ENCODE measurements at regions not wholly inside any gene's neighbourhood (a gene's known extent, or its start where the extent isn't known, plus 50 kb on each side); places are given as distances from the start of the nearest gene placed in this dataset.
"Not testable (repeated sequence)": the region's sequence is repeated elsewhere in the genome, so short reads cannot be mapped to it uniquely, and the experiment has no call there.

DNA sequence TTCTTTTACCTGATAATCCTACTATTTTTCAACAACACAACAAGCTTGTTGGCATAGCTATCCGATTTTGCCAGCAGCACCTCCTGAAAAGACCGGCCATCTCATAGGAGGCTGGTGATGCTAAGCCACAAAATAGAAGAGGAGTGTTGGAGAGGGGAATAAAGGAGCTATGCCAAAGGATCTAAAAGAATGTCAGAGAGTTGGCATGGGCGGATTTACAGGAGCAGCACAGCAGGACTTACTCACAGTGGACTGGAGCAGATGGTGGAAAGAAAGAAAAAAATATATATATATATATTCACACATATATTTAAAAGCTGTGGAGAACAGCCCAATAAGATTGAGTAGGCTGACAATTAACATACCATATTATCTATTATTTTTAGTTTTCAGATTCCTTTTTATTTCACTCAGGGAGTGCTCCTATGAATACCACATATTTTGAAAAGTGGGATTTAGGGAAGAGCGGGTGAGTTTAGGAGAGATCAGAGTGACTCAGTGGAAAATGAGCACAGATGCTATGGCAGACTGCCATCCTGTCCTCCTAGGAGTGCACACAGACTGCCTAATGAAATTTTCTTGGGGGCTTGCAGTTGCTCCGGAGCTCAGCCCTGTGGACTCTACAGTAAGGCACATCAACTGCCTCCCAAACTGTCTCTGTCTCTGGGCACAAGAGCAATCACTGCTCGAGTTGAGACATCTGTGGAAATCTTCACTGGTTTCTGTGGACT is 394.4 kb upstream of the CHRM3 start:
- no peak for DNase-seq

DNA sequence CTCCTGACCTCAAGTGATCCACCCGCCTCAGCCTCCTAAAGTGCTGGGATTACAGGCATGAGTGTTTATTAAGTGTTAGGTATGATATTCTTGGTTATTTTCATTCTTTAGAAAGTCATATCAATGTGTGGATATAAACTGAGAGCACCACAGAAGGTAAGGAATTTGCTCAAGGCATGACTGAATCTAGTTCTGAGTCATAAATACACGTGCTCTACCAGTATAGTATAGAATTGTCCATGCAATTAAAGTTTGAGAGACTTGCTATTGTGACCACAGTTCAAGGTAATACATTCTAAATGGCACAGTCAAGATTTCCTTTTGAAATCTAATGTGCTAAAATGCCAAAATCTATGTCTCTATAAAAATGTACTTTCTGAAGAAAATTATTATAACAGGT is 401.1 kb upstream of the CHRM3 start:
- no peak for DNase-seq

DNA sequence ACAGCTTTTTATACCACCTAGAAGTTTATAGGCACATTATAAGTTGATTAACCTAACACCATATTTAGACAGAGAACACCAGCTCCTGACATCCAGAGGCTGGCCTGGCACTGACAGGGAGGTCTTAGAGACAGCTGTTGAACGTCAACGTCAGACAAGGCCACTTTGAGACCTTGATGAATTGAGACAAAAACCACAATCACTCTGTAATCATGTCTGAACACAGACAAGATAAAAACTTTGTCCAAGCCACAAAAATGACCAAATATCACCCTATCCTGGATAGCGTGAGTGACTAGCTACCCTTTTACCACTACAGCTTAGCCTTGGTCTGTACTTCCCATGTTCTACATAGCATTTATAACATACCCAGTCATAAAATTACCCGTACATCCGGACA is 403.6 kb upstream of the CHRM3 start:
- no peak for DNase-seq

DNA sequence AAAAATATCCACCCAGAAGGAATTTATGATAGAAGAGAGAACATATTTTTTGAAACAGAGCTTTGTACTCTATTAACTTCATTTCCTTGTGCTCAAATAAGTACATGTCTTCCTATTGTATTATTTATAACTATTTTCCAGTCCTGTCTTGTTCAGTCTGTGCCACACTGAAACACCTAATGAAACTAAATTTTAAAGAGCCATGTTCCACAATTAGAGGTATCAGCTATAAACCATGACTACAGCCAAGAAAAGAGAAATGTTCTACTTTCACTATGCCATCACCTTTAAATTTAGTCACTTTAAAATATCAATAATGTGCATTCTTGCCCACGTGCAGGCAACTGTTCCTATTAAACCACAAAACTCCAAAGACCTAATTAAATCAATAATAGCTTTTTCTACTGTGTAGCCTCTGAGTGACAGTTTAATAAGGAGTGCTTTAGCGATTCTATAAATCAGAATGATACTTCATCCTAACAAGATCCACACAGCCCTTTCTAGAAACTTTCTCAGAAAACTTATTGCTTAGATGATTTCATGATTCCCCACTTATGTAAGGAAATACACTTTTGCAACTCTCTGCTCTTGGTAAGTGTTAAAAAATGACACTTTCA is 404.9 kb upstream of the CHRM3 start:
- DNase-seq: no peak

DNA sequence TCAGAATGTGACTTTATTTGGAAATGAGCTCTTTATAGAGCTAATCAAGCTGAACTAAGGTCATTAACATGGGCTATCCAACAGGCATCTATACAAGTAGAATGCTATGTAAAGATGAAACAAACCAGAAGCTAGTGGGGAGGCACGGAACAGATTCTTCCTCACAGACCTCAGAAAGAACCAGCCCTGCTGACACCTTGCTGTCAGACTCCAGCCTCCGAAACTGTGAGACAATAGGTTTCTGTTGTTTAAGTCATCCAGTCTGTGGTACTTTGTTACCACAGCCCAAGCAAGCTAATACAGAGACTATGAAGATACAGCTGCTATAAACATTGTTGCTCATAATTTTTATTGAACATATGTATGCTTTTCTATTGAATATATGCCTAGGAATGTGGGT is 406.3 kb upstream of the CHRM3 start:
- DNase-seq: no peak

DNA sequence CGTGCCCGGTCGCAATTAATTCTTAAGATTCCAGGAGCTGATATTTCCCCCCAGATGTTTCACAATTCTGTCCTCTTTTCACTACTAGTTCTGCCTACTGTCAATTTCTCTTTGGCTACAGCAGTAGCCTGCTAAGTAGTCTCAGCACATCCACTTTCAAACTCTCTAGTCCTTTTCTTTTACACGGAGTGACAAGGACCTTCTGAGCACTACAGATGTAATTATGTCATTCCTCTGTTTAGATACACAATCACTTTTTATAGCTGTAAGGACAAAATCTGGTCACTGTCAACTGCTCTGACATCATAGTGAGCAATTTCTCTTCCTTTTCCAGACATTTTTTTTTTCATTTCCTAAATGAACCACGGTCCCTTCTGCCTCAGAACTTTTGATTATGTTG is 421.7 kb upstream of the CHRM3 start:
- DNase-seq: no peak

DNA sequence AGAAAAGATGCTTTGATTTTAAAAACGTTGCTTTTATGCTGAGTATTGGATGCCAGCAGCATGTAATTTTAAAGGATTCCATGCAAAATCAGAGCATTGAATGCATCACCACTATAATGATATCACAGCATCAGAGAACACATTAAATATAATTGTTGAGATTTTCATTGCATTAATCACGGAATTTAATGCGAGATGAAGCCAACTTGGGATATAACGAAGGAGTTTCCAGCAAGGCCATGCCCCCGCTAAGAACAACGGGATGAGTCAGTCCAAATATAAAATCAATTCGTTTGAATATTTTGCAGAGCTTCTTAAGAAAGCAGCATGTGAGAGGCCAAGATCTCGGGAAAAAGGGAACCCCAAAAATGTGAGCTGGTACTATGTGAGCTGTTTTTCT is 423.4 kb upstream of the CHRM3 start:
- no peak for DNase-seq

DNA sequence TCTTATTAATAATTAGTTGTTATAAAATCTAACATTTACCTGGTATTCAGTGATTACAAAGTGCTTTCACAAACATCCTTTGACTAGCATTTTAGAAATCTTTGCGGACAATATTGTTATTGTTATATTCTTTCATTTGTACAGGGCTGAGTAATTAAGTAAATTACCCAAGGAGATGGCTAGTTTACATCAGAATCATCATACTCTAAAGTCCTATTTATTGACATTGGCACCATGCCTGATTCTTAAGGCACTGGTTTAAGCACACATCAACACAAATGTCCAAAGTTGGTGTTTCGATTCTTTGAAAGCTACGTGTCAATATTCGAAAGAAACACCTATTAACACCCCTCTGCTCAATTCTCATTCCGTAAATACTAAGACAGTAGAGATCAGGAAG is 424.6 kb upstream of the CHRM3 start:
- DNase-seq: no peak

DNA sequence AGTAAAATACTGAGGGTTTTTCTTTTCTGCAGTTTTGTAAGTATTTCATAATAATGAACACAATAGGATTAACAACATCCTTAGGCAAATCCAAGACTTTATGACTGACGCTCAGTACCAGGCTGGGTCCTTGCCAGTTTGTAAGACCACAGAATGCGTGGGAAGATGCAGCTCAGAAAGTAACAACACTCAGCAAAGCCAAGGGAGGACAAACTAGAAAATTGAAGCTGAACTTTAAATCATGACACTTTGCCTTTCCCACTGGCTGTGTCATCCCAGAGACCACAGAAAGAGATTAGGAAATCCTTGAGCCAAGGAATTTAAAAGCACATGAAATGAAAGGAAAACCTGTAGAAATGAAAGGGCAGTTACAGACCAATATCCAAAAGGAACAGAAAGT is 426.3 kb upstream of the CHRM3 start:
- DNase-seq: no peak

DNA sequence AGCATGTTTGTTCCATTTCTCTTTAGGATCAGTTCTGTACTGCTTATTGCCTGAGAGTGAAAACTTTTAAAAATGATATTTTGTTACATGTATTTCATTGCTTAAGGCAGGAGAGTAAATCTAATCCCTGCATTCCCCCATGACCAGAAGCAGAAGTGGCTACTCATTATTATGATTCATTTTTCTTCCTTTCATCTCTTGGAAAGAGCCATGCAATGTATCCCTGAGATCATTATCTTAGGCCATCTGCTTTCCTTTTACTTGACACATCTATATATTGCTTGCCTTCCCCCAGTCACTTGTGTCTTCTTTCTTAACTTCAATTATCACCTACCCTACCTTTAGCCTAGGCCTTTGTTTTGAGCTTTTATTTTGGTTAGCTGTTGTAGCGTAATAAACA is 430.4 kb upstream of the CHRM3 start:
- DNase-seq: no peak

DNA sequence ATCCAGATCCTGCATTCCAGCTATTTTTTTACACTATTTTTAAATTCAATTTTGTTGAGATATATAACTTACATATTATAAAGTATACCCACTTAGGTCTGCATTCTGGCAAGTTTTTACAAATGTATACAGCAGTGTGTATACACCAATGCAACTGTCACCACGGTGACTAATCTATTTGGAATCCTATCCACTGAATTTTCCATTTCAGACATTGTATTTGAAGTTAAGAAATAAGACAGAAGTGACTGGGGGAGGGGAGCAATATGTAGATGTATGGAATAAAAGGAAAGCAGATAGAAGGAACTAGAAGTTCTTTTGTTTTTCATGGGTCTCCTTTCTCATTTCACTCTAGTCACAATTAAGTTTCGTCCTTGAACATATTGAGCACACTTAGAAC is 431.5 kb upstream of the CHRM3 start:
- DNase-seq: no peak

DNA sequence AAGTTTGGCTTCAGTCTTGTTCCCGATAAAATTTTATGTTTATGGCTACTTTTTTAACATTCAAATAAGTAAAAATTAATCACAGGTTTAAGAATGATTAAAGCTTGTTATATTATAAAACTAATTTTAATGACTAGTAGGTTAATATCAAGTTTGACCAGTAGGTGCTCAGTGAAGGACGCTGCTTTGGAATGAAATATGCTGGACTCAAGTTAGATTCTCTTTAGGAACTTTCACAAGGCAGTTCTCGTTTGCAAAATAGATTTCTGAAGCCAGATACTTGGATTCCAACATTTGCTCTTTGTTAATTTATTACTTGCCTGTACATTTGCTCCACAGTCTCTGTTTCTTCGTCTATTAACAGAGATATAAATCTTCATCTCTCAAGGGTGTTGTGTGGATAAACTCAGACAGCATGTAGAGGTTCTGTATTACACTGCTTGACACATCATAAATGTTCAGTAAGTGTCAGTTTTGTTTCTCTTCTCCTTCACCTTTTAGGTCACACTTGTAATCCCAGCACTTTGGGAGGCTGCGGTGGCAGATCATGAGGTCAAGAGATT is 432.8 kb upstream of the CHRM3 start:
- no peak for DNase-seq

DNA sequence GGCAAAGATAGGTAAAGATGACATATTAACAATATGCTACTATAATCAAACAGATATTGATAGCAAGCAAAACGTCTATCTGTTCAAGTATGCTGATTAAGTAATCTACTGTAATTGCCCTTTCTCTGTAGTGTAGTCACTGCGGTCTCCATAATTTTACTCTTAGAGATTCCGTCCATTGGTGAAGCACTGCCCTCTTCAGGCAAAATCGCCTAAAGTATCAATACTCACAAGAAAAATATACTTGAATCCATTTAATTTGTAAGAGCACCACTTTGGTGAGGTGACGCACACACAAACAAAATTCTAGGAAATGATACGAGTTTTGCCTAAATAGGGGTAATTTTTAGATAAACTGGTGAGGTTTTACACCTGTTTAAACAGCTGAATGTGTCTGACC is 434.6 kb upstream of the CHRM3 start:
- no peak for DNase-seq

DNA sequence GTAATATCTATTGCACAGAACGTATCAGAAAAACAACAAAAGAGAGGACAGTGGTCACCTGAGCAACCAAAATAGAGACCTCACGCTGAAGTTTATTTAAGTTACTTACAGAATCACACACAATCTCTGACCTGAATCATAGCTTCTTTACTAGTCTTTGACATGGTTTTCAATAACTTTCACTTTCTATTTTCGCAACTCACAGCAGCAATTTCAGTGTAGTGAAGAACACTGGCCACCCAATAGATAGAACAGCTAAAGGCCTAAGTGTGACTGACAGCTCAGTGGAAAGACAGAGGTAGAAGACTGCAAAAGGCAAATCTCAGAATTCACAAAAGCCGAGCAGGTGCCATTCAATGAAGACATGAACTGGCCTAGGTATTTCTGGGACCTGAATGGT is 435.6 kb upstream of the CHRM3 start:
- no peak for DNase-seq

DNA sequence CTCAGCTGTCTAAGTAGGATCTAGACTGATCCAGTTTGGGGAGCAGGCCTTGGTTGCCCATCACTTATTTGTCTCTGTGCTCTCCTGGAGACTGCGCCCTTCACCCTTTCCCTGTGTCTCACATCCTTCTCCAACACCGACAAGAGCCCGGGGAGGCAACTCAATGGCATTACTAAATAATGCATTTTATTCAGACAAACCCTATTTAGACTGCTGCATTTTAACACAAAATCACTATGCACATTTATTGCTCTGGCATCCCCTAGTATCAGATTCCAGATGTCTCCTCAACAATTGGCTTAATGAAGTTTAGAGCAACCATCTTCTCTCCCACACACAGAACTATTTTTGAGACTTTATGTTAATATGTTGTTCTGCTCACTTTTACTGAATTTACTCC is 436.4 kb upstream of the CHRM3 start:
- DNase-seq: no peak

DNA sequence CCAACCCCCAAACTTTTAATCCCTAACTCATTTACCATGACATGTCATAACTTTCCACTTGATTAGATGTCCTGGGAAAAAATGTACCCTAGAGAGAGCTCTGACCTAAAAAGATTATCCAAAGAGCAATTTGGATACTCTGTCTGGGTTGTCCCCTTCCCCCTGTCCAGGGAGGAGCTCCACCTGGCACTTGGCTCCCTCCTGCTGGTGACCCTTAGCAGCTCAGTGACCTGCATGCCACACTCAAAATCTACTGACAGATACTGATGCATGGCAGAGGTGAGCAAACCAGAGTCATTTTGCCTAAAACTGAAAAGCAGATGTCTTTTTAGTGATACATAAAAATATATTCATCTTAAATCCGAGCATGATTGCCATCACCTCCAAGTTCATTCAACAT is 442.3 kb upstream of the CHRM3 start:
- DNase-seq: no peak

DNA sequence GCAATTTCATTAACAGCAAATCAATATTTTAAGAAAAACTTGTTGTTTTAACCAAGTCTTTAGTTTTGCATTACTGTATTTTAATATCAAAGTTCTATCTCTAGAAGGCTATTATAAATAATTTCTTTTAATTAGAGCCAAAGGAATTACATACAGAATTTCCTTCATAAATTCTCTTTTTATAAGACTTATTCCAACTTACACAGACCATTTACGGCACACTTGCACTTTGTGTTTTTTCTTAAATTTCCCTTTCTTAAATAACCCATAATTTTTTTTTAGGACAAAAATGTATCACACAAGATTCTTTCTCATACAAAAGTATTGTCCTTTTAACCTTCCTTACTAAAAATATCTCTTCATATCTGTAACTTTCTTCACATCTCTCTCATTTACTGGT is 458.5 kb upstream of the CHRM3 start:
- DNase-seq: no peak

DNA sequence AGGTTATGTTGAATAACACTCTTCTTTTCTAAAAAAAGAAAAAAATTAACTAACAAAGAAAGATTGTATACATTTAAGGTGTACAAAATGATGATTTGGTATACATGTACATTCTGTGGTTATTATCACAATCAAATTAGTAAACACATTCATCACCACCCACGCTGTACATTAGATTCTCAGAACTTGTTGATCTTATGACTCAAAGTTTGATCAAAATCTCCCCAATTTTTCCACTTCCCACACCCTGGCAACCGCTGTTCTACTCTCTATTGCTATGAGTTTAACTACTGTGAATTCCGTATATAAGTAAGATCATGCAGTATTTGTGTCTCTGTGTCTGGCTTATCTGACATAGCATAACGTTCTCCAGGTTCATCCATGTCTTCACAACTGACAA is 469.5 kb upstream of the CHRM3 start:
- no peak for DNase-seq

DNA sequence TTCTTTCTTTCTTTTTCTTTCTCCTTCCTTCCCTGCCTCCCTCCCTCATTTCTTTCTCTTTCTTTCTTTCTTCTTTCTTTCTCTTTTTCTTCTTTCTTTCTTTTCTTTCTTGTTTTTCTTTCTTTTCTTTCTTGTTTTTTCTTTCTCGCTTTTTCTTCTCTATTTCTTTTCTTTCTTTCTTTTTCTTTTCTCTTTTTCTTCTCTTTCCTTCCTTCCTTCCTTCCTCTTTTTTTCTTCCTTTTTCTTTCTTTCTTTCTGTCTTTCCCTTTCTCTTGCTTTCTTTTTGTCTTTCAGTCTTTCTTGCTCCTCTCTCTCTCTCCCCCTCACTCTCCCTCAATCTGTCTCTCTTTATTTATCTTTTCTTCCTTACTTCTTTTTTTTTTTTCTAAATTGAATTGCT is 472.0 kb upstream of the CHRM3 start:
- no peak for DNase-seq

DNA sequence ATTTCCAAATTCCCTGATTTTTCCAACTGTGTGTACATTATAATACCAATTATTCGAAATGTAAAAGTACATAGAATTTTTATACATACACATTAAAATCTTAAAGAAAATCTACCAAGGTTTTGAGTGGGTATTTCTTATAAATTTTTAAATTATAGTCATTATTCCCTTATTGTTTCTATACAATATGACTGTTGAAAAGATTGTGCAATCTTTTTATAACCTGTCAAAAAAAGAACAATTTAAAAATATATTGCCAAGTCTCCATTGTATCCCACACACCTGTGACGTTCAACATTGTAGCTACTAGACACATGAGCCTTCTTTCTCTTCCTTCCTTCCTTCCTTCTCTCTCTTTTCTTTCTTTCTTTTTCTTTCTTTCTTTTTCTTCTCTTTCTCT is 473.2 kb upstream of the CHRM3 start:
- DNase-seq: no peak

DNA sequence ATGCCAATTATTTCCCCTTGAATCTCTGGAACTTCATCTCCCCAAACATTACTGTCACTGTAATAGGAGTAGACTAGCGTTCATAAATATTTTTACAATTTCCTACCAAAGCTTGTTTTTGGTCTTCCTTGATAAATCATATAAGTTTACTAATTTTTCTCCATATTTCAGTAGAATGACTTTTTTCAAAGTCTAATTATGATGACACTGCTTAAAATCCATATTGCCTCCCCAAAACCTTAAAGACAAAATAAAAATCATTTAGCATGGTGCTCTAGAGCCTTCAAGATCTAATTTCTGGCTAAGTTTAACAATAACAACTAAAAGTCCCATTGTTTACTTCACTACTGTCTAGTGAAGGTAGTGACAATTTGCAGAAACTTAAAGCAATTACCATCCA is 474.2 kb upstream of the CHRM3 start:
- DNase-seq: no peak

DNA sequence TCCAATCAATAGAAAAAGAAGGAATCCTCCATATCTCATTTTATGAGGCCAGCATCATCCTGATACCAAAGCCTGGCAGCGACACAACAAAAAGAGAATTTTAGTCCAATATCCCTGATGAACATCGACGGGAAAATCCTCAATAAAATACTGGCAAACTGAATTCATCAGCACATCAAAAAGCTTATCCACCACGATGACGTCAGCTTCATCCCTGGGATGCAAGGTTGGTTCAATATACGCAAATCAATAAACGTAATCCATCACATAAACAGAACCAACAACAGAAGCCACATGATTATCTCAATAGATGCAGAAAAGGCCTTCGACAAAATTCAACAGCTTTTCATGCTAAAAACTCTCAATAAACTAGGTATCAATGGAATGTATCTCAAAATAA is 483.6 kb upstream of the CHRM3 start:
- DNase-seq: not testable (repeated sequence)

DNA sequence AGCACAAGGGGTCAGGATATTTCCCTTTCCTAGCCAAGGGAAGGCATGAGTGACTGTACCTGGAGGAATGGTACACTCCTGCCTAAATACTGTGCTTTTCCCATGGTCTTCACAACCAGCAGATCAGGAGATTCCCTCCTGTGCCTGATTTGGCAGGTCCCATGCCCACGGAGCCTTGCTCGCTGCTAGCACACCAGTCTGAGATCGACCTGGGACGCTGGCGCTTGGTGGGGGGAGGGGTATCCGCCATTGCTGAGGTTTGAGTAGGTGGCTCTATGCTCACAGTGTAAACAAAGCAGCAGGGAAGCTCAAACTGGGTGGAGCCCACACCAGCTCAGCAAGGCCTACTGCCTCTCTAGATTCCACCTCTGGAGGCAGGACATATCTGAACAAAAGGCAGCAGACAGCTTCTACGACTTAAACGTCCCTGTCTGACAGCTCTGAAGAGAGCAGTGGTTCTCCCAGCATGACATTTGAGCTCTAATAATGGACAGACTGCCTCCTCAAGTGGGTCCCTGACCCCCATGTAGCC is 486.0 kb upstream of the CHRM3 start:
- no peak for DNase-seq

DNA sequence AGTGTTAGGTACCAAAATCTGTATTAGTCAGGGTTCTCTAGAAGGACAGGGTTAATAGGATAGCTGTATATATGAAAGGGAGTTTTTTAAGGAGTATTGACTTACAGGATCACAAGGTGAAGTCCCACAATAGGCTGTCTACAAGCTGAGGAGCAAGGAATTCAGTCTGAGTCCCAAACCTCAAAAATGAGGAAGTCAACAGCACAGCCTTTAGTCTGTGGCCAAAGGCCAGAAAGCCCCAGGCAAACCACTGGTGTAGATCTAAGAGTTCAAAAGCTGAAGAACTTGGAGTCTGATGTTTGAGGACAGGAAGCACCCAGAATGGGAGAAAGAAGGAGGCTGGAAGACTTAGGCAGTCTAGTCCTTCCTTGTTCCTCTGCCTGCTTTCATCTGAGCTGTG is 487.5 kb upstream of the CHRM3 start:
- no peak for DNase-seq

DNA sequence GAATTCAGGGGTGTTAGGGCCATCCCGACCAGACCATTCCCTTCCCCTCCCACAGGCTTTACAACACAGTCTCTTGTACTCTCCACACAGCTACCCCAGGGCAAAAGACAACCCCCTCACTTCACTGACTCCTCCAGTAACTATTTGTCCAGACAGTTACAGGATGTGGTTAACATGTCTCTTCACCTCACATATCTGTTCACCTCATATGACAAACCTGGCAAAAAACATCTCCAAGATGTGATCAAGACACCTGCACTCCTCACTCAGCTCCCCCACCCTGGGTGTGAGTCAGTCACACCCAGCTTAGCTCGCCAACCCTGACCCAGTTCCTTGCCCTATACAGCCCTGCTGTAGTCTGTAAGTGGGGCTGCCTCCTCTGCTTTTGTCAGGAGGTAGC is 490.5 kb upstream of the CHRM3 start:
- no peak for DNase-seq

Data from activated CD4-positive, alpha-beta T cell treated with anti-CD3 and anti-CD28 coated beads for 4 hours (primary cell).